SK-N-SH (cell line): ENCODE measurements at regions not wholly inside any gene's neighbourhood (a gene's known extent, or its start where the extent isn't known, plus 50 kb on each side); places are given as distances from the start of the nearest gene placed in this dataset.

Experiments
- CTCF ChIA-PET: fragments of 300-600, 350-600 bp; formaldehyde crosslinking; extraction: SDS; loops from one replicate; lab custom pipeline; 2021; lab: Yijun Ruan, JAX
- POLR2A ChIA-PET: fragments of 350-600 bp; sonication (Branson Sonifier 250); formaldehyde crosslinking; extraction: SDS; loops from one replicate; lab custom pipeline; 2020; ENCODE audit warnings: antibody characterized with exemption, inconsistent platforms; lab: Yijun Ruan, JAX
- DNase-seq: peaks from one replicate; pipeline ENCODE4 v3.0.0; 2012
- H2AFZ ChIP-seq: fragments of 200-600 bp; sonication (generic); 2 replicates; pipeline ENCODE4 v1.8.1; 2016; ENCODE audit warnings: antibody characterized with exemption, mild to moderate bottlenecking, low read depth
- H3F3A ChIP-seq: fragments of 200-600 bp; sonication (generic); replicated peaks from 2 replicates; pipeline ENCODE3; 2016; ENCODE audit warnings: antibody characterized with exemption, mild to moderate bottlenecking; ENCODE audit not compliant: insufficient read depth
- H3K27ac ChIP-seq, 2 experiments: fragments of 200-500 bp in 1 of 2; fragments of 200-600 bp in 1 of 2; sonication (Bioruptor generic) in 1 of 2; sonication (generic), shearing (Covaris generic) in 1 of 2; 2 replicates each; pipeline versions ENCODE4 v1.5.1 to v1.6.1; 2014 to 2016; ENCODE audit warnings: low read depth in 2 of 2, inconsistent platforms in 1 of 2, low read length in 1 of 2, mild to moderate bottlenecking in 1 of 2, mixed read lengths in 1 of 2
- H3K27me3 ChIP-seq: fragments of 200-600 bp; sonication (generic), shearing (Covaris generic); 2 replicates; pipeline ENCODE4 v1.6.1; 2016; ENCODE audit warnings: mixed run types; ENCODE audit not compliant: insufficient read depth
- H3K36me3 ChIP-seq, 2 experiments: fragments of 200-500 bp in 1 of 2; fragments of 200-600 bp in 1 of 2; sonication (Bioruptor generic) in 1 of 2; sonication (generic) in 1 of 2; replicated peaks in 1 of 2; 2 replicates each; pipeline versions ENCODE3 to v1.5.1; 2014 to 2016; ENCODE audit warnings: low read length in 1 of 2, mild to moderate bottlenecking in 1 of 2; ENCODE audit not compliant: insufficient read depth in 2 of 2, control insufficient read depth in 1 of 2
- H3K4me1 ChIP-seq, 2 experiments: fragments of 200-500 bp in 1 of 2; fragments of 200-600 bp in 1 of 2; sonication (Bioruptor generic) in 1 of 2; sonication (generic), shearing (Covaris generic) in 1 of 2; 2 replicates each; pipeline versions ENCODE4 v1.5.1 to v1.6.1; 2014 to 2016; ENCODE audit warnings: low read depth in 1 of 2, low read length in 1 of 2, mixed run types in 1 of 2; ENCODE audit not compliant: insufficient read depth in 2 of 2, control insufficient read depth in 1 of 2
- H3K4me2 ChIP-seq: fragments of 200-600 bp; sonication (generic), shearing (Covaris generic); 2 replicates; pipeline ENCODE4 v1.6.1; 2017; ENCODE audit warnings: mixed run types
- H3K4me3 ChIP-seq, 2 experiments: fragments of 200-500 bp in 1 of 2; fragments of 200-600 bp in 1 of 2; sonication (Bioruptor generic) in 1 of 2; sonication (generic), shearing (Covaris generic) in 1 of 2; 2 replicates each; pipeline versions ENCODE4 v1.5.1 to v1.8.1; 2014 to 2016; ENCODE audit warnings: low read depth in 2 of 2, inconsistent platforms in 1 of 2, low read length in 1 of 2, mild to moderate bottlenecking in 1 of 2, mixed read lengths in 1 of 2, moderate library complexity in 1 of 2
- H3K79me2 ChIP-seq: fragments of 200-600 bp; sonication (generic); 2 replicates; pipeline ENCODE4 v1.8.1; 2017; ENCODE audit warnings: mild to moderate bottlenecking; ENCODE audit not compliant: insufficient read depth
- H3K9ac ChIP-seq: fragments of 200-600 bp; sonication (generic); 2 replicates; pipeline ENCODE4 v1.6.1; 2017; ENCODE audit warnings: mixed run types
- H3K9me2 ChIP-seq: fragments of 200-600 bp; sonication (generic); 2 replicates; pipeline ENCODE4 v1.6.1; 2017; ENCODE audit warnings: mixed run types
- H3K9me3 ChIP-seq: fragments of 200-600 bp; sonication (generic); 2 replicates; pipeline ENCODE4 v1.6.1; 2017; ENCODE audit warnings: mixed run types, mild to moderate bottlenecking, moderate library complexity
- H4K20me1 ChIP-seq: fragments of 200-600 bp; sonication (generic); 2 replicates; pipeline ENCODE4 v1.6.1; 2017; ENCODE audit warnings: mild to moderate bottlenecking, mixed run types; ENCODE audit not compliant: insufficient read depth
- CHD2 ChIP-seq: fragments of 150-350 bp; IDR thresholded peaks from 2 replicates; pipeline ENCODE4 v1.6.1; 2018; ENCODE audit warnings: low read length; ENCODE audit not compliant: partially characterized antibody
- ELF1 ChIP-seq: IDR thresholded peaks from 2 replicates; pipeline ENCODE4 v1.4.0; 2012
- EZH2phosphoT487 ChIP-seq: fragments of 200-600 bp; sonication (generic); IDR thresholded peaks from 2 replicates; pipeline ENCODE4 v1.6.1; 2017; ENCODE audit warnings: low read depth, mixed run types, mild to moderate bottlenecking, antibody characterized with exemption, moderate library complexity, borderline replicate concordance
- FOSL2 ChIP-seq: IDR thresholded peaks from 2 replicates; pipeline ENCODE4 v1.4.0; 2012; ENCODE audit warnings: low read depth, mild to moderate bottlenecking, moderate library complexity, borderline replicate concordance
- FOXM1 ChIP-seq: IDR thresholded peaks from 2 replicates; pipeline ENCODE4 v1.4.0; 2012; ENCODE audit warnings: low read depth, mild to moderate bottlenecking
- MEF2A ChIP-seq: IDR thresholded peaks from 2 replicates; pipeline ENCODE4 v1.4.0; 2012; ENCODE audit warnings: low read depth, borderline replicate concordance
- NRF1 ChIP-seq: IDR thresholded peaks from 2 replicates; pipeline ENCODE4 v1.6.1; 2012; ENCODE audit warnings: low read depth, mild to moderate bottlenecking, low read length
- RAD21 ChIP-seq: IDR thresholded peaks from 2 replicates; pipeline ENCODE4 v1.6.1; 2012; ENCODE audit warnings: mild to moderate bottlenecking, low read length
- RCOR1 ChIP-seq: fragments of 150-350 bp; IDR thresholded peaks from 2 replicates; pipeline ENCODE4 v1.6.1; 2017; ENCODE audit warnings: antibody characterized with exemption, low read length
- SIN3A ChIP-seq: IDR thresholded peaks from 2 replicates; pipeline ENCODE4 v1.6.1; 2012; ENCODE audit warnings: low read depth, mild to moderate bottlenecking, low read length, moderate library complexity, borderline replicate concordance
- SMC3 ChIP-seq: IDR thresholded peaks from 2 replicates; pipeline ENCODE4 v1.6.1; 2012; ENCODE audit warnings: low read depth, low read length, improper control_type of control experiment
- TCF12 ChIP-seq: IDR thresholded peaks from 2 replicates; pipeline ENCODE4 v1.4.0; 2012
- TEAD4 ChIP-seq: IDR thresholded peaks from 2 replicates; pipeline ENCODE4 v1.4.0; 2012; ENCODE audit warnings: mild to moderate bottlenecking, borderline replicate concordance; ENCODE audit not compliant: insufficient read depth
- WGBS: methylation state at CpG from one replicate; pipeline ENCODE4 v1.1.6; 2017; ENCODE audit warnings: low lambda C conversion rate; 5-methylcytosine and 5-hydroxymethylcytosine counted together
- TF ChIP-seq, protein P1 (sequence below): IDR thresholded peaks from 2 replicates; pipeline ENCODE4 v1.4.0; 2012; ENCODE audit warnings: low read depth, borderline replicate concordance
- TF ChIP-seq, protein P2 (sequence below): fragments of 200-600 bp; sonication (generic); IDR thresholded peaks from 2 replicates; pipeline ENCODE4 v1.6.1; 2017; ENCODE audit warnings: antibody characterized with exemption, mild to moderate bottlenecking, moderate library complexity
- TF ChIP-seq, protein P3 (sequence below): IDR thresholded peaks from 2 replicates; pipeline ENCODE4; 2012
- TF ChIP-seq, protein P4 (sequence below): fragments of 150-350 bp; IDR thresholded peaks from 2 replicates; pipeline ENCODE4 v1.6.1; 2016; ENCODE audit warnings: mild to moderate bottlenecking, low read depth, low read length

DNA sequence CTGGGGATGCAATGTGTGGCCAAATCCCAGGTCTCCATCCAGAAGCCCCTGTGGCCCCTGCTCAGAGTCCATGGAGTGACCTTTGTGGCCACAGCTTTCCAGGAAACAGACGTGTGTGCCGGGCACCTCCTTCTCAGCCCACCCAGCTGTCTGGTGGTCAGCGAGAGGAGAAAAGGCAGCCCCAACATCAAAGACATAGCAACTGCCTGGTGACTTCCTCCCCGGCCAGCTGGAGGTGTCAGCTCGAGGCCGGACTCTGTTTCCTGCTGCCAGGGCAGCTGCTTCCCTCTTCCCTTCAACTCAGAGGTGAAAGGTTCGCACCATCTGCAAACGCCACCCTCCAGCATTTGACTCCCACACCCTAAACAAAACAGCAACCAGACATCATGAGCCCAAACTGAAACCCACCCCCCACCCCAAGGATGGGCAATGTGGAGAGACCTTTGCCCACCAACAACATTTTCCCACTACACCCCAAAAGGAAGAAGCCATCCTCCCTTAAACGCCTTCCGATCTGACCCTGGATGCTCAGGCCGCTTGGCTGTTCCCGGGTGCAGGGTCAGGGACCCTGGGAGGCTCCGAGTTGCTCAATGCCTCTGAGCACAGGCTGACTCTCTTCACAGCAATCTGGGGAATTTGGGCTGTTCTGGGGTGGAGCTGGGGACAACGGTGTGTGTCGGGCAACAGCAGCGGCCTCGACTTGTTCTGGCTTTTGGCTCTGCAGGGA is 162.3 kb downstream of the PSMG1 start:
- Histone ChIP-seq H3K27ac (no peak overlapping the region), H3F3A (no peaks in the 10 kb centered on the region), H2AFZ (no peak overlapping the region), H3K9me2 (no peaks in the 10 kb centered on the region), H3K27me3 (no peaks in the 10 kb centered on the region), H3K79me2 (no peaks in the 10 kb centered on the region), H3K4me1 (peaks cover 0 to 21% of the 10 kb centered on the region in 2 experiments; a peak in 1 of 4 replicates), H3K4me2 (no peak overlapping the region), H3K4me3 (no peak overlapping the region), H3K9me3 (0 out of 2 replicates have a peak, but pooled peaks cover 4% of the 10 kb centered on the region), H4K20me1 (no peaks in the 10 kb centered on the region), H3K9ac (no peak overlapping the region), H3K36me3 (no peaks in the 10 kb centered on the region)
- CTCF ChIA-PET, result interaction anchor here (0.6 to 1.5 kb wide), 2 partner anchors 10 to 35 kb away, joined by 3 read pairs; no protein-coding TSS in a partner anchor
- DNase-seq, result no peak
- POLR2A ChIA-PET, result no interaction called here
- TF ChIP-seq RAD21 (no peak), FOSL2 (no peak), CHD2 (no peak), SMC3 (no peak), SIN3A (no peak), ELF1 (no peak), MEF2A (no peak), NRF1 (no peak), TCF12 (no peak), TEAD4 (no peak), RCOR1 (no peak), FOXM1 (no peak), EZH2phosphoT487 (no peak)
- TF ChIP-seq, protein P1, sequence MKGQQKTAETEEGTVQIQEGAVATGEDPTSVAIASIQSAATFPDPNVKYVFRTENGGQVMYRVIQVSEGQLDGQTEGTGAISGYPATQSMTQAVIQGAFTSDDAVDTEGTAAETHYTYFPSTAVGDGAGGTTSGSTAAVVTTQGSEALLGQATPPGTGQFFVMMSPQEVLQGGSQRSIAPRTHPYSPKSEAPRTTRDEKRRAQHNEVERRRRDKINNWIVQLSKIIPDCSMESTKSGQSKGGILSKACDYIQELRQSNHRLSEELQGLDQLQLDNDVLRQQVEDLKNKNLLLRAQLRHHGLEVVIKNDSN, result no peak
- TF ChIP-seq, protein P2, sequence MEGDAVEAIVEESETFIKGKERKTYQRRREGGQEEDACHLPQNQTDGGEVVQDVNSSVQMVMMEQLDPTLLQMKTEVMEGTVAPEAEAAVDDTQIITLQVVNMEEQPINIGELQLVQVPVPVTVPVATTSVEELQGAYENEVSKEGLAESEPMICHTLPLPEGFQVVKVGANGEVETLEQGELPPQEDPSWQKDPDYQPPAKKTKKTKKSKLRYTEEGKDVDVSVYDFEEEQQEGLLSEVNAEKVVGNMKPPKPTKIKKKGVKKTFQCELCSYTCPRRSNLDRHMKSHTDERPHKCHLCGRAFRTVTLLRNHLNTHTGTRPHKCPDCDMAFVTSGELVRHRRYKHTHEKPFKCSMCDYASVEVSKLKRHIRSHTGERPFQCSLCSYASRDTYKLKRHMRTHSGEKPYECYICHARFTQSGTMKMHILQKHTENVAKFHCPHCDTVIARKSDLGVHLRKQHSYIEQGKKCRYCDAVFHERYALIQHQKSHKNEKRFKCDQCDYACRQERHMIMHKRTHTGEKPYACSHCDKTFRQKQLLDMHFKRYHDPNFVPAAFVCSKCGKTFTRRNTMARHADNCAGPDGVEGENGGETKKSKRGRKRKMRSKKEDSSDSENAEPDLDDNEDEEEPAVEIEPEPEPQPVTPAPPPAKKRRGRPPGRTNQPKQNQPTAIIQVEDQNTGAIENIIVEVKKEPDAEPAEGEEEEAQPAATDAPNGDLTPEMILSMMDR, result no peak
- TF ChIP-seq, protein P3, sequence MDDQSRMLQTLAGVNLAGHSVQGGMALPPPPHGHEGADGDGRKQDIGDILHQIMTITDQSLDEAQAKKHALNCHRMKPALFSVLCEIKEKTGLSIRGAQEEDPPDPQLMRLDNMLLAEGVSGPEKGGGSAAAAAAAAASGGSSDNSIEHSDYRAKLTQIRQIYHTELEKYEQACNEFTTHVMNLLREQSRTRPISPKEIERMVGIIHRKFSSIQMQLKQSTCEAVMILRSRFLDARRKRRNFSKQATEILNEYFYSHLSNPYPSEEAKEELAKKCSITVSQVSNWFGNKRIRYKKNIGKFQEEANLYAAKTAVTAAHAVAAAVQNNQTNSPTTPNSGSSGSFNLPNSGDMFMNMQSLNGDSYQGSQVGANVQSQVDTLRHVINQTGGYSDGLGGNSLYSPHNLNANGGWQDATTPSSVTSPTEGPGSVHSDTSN, result no peak
- TF ChIP-seq, protein P4, sequence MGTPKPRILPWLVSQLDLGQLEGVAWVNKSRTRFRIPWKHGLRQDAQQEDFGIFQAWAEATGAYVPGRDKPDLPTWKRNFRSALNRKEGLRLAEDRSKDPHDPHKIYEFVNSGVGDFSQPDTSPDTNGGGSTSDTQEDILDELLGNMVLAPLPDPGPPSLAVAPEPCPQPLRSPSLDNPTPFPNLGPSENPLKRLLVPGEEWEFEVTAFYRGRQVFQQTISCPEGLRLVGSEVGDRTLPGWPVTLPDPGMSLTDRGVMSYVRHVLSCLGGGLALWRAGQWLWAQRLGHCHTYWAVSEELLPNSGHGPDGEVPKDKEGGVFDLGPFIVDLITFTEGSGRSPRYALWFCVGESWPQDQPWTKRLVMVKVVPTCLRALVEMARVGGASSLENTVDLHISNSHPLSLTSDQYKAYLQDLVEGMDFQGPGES, result no peak
- WGBS, result 81% methylated on average over 17 of the region's 17 CpGs
